ENCODE measurements at regions not wholly inside any gene's neighbourhood (a gene's known extent, or its start where the extent isn't known, plus 50 kb on each side); places are given as distances from the start of the nearest gene placed in this dataset.

DNA sequence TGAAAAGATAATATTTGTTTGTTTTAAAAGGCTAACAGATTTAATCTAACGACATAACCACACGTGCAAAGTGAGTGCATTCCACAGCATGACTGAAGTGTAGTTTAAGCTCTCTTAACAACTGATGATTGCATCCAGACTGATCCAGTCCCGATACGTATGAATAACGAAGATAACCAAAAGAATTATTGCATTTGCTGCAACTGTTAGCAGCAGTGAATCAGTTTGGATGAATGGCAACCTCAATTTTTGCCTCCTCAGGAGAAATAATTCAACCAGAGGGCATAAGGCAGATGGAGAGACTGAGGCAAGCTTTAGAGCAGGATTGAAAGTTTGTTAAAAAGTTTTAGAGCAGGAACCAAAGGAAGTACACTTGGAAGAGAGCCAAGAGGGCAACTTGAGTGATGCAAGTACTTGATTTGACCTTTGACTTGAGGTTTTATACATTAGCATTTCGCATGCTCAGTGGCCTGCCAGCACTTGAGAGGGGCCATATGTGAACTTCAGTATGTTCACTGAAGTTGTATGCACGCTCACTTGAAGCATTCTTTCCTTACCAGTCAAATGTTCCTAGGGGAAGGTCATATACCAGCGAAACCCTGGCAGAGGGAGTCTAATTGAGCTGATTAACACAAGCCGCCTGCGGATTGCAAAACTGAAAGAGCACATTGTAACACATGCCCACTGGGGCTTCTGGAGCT lies 835.0 kb upstream of the PCDH20 start:
- no peaks in the 10 kb centered on the region for H3K9me1 ChIP-seq (ENCODE audit: insufficient read depth, low read length)
- peaks cover 2% of the 10 kb centered on the region; the same call in 1 of the 2 replicates for H3K9me3 ChIP-seq (ENCODE audit: control insufficient read depth, insufficient read depth, low read length)
- ATAC-seq (ENCODE audit: low read depth) (no peak), DNase-seq (no peak)
- H2BK15ac ChIP-seq (ENCODE audit: low read depth, low read length) = no peak overlapping the region
- H4K20me1 ChIP-seq (ENCODE audit: insufficient read depth, low read length) = no peaks in the 10 kb centered on the region
- H3K18ac ChIP-seq (ENCODE audit: low read depth, low read length) = no peak overlapping the region
- in situ Hi-C loops (cut with MboI; ENCODE audit: low sequenced_read_pairs) = no loop called here
- H3K4me1 ChIP-seq (ENCODE audit: control insufficient read depth, insufficient read depth, low read length) = no peaks in the 10 kb centered on the region
- H3K4me3 ChIP-seq (ENCODE audit: insufficient read depth, low read depth, low read length) = no peak overlapping the region
- no peak overlapping the region for H4K5ac ChIP-seq (ENCODE audit: low read depth, low read length)
- H3K23ac ChIP-seq (ENCODE audit: low read depth, low read length) = no peak overlapping the region
- no peak overlapping the region for H3K9ac ChIP-seq (ENCODE audit: low read depth, low read length)
- H2BK5ac ChIP-seq (ENCODE audit: low read depth, low read length, poor library complexity, severe bottlenecking) = no peak overlapping the region
- H3K36me3 ChIP-seq (ENCODE audit: control insufficient read depth, insufficient read depth, low read length) = no peaks in the 10 kb centered on the region
- no peak overlapping the region for H2AK5ac ChIP-seq (ENCODE audit: low read depth, low read length)
- intact Hi-C loops (cut with micrococcal nuclease) = no loop called here
- WGBS, 2 experiments (ENCODE audit: extremely low coverage in 2 of 2, insufficient read length in 1 of 2) = 73% methylated on average over 2 of the region's 10 CpGs; no CpG with 5 or more reads in 1 of the 2 experiments
- H3K27ac ChIP-seq (ENCODE audit: insufficient read depth, low read length) = no peak overlapping the region
- H3K4ac ChIP-seq (ENCODE audit: low read depth, low read length) = no peak overlapping the region
- BruUV-seq (replicated peaks) = no TSS peak
- H3K14ac ChIP-seq (replicated peaks; ENCODE audit: low read depth, low read length) = no peak overlapping the region
- H3K27me3 ChIP-seq (ENCODE audit: control insufficient read depth, insufficient read depth, low read length) = no peaks in the 10 kb centered on the region
- ChIA-PET POLR2A (ENCODE audit: unreplicated experiment) (no interaction called here), CTCF (no interaction called here)
- no peak overlapping the region for H4K8ac ChIP-seq (ENCODE audit: low read depth in 2 of 2, low read length in 2 of 2)
- H3K4me2 ChIP-seq (ENCODE audit: low read depth, low read length) = no peak overlapping the region
- H2AFZ ChIP-seq (replicated peaks; ENCODE audit: low read length, poor library complexity) = no peak overlapping the region
- no peak overlapping the region for H2BK20ac ChIP-seq (ENCODE audit: low read depth, low read length)
- dilution Hi-C loops (cut with HindIII; ENCODE audit: low sequenced_read_pairs, unreplicated experiment) = no loop called here
- TF ChIP-seq FOS (IDR thresholded peaks at IDR 0.05; ENCODE audit: low read depth, low read length) (no peak), MAFK (IDR thresholded peaks at IDR 0.05; ENCODE audit: low read depth, low read length) (no peak), RAD21 (IDR thresholded peaks at IDR 0.05; ENCODE audit: low read length) (no peak), RCOR1 (IDR thresholded peaks at IDR 0.05; ENCODE audit: insufficient replicate concordance, low read length) (no peak), BHLHE40 (IDR thresholded peaks at IDR 0.05; ENCODE audit: low read depth, low read length) (no peak), NFE2L2 (IDR thresholded peaks at IDR 0.05; ENCODE audit: low read depth, low read length) (no peak), MAZ (IDR thresholded peaks at IDR 0.05; ENCODE audit: borderline replicate concordance, low read depth, low read length) (no peak), CEBPB (IDR thresholded peaks at IDR 0.05; ENCODE audit: low read depth, low read length) (no peak)
- TF ChIP-seq, protein P1, sequence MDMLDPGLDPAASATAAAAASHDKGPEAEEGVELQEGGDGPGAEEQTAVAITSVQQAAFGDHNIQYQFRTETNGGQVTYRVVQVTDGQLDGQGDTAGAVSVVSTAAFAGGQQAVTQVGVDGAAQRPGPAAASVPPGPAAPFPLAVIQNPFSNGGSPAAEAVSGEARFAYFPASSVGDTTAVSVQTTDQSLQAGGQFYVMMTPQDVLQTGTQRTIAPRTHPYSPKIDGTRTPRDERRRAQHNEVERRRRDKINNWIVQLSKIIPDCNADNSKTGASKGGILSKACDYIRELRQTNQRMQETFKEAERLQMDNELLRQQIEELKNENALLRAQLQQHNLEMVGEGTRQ (IDR thresholded peaks at IDR 0.05; ENCODE audit: low read depth, low read length) = no peak
- TF ChIP-seq, protein P2, sequence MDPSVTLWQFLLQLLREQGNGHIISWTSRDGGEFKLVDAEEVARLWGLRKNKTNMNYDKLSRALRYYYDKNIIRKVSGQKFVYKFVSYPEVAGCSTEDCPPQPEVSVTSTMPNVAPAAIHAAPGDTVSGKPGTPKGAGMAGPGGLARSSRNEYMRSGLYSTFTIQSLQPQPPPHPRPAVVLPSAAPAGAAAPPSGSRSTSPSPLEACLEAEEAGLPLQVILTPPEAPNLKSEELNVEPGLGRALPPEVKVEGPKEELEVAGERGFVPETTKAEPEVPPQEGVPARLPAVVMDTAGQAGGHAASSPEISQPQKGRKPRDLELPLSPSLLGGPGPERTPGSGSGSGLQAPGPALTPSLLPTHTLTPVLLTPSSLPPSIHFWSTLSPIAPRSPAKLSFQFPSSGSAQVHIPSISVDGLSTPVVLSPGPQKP (IDR thresholded peaks at IDR 0.05; ENCODE audit: borderline replicate concordance, low read depth, low read length) = no peak
- TF ChIP-seq, protein P3, sequence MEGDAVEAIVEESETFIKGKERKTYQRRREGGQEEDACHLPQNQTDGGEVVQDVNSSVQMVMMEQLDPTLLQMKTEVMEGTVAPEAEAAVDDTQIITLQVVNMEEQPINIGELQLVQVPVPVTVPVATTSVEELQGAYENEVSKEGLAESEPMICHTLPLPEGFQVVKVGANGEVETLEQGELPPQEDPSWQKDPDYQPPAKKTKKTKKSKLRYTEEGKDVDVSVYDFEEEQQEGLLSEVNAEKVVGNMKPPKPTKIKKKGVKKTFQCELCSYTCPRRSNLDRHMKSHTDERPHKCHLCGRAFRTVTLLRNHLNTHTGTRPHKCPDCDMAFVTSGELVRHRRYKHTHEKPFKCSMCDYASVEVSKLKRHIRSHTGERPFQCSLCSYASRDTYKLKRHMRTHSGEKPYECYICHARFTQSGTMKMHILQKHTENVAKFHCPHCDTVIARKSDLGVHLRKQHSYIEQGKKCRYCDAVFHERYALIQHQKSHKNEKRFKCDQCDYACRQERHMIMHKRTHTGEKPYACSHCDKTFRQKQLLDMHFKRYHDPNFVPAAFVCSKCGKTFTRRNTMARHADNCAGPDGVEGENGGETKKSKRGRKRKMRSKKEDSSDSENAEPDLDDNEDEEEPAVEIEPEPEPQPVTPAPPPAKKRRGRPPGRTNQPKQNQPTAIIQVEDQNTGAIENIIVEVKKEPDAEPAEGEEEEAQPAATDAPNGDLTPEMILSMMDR (conservative IDR thresholded peaks at IDR 0.05; ENCODE audit: low read depth, low read length) = no peak
- H3K56ac ChIP-seq (ENCODE audit: extremely low read depth, insufficient read depth, low read length) = no peak overlapping the region
- H4K91ac ChIP-seq (ENCODE audit: insufficient read depth, low read depth, low read length) = no peak overlapping the region
- no peaks in the 10 kb centered on the region for H3K79me1 ChIP-seq (ENCODE audit: low read depth in 1 of 2, low read length in 2 of 2)
- no peak overlapping the region for H2AK9ac ChIP-seq (replicated peaks; ENCODE audit: low read depth, low read length, poor library complexity)
- H2BK120ac ChIP-seq (ENCODE audit: low read depth, low read length) = no peak overlapping the region
